LNCaP clone FGC (cell line): ENCODE measurements at regions not wholly inside any gene's neighbourhood (a gene's known extent, or its start where the extent isn't known, plus 50 kb on each side); places are given as distances from the start of the nearest gene placed in this dataset.
"Not testable (repeated sequence)": the region's sequence is repeated elsewhere in the genome, so short reads cannot be mapped to it uniquely, and the experiment has no call there.

ENCODE experiments used
- DNase-seq: peaks from one replicate; pipeline ENCODE4 v3.0.0-alpha.2; 2011; ENCODE audit warnings: low read depth
- H3K4me3 ChIP-seq: 2 replicates; pipeline ENCODE4 v1.5.1; 2011; ENCODE audit warnings: mild to moderate bottlenecking, low read depth, low read length, control low read depth
- CTCF ChIP-seq: IDR thresholded peaks from 2 replicates; pipeline ENCODE4 v1.5.1; 2012; ENCODE audit warnings: mild to moderate bottlenecking; ENCODE audit not compliant: control insufficient read depth, insufficient read depth; ENCODE audit errors: extremely low read depth

GRCh38 chr12:124150168-124150567 lies 144.7 kb upstream of the RFLNA start:
- DNase-seq: no peak
- no peak for TF ChIP-seq CTCF
- no peak overlapping the region for H3K4me3 ChIP-seq

GRCh38 chr12:124151583-124151982 lies 143.3 kb upstream of the RFLNA start:
- H3K4me3 ChIP-seq: no peak overlapping the region
- TF ChIP-seq CTCF: no peak
- DNase-seq: no peak

GRCh38 chr12:124152731-124153130 lies 142.2 kb upstream of the RFLNA start:
- TF ChIP-seq CTCF: no peak
- H3K4me3 ChIP-seq: no peak overlapping the region
- DNase-seq: no peak

GRCh38 chr12:124153392-124153791 lies 141.5 kb upstream of the RFLNA start:
- no peak for TF ChIP-seq CTCF
- H3K4me3 ChIP-seq: no peak overlapping the region
- DNase-seq: no peak

- TF ChIP-seq CTCF: no peak
- DNase-seq: no peak
- no peak overlapping the region for H3K4me3 ChIP-seq
Measured at GRCh38 chr12:124157406-124157805, 137.5 kb upstream of the RFLNA start.

- no peak for DNase-seq
- TF ChIP-seq CTCF: no peak
- H3K4me3 ChIP-seq: no peak overlapping the region
Measured at GRCh38 chr12:124159655-124160054, 135.2 kb upstream of the RFLNA start.

GRCh38 chr12:124160097-124160756 lies 134.7 kb upstream of the RFLNA start:
- H3K4me3 ChIP-seq: no peak overlapping the region
- no peak for DNase-seq
- no peak for TF ChIP-seq CTCF

GRCh38 chr12:124161402-124161801 lies 133.5 kb upstream of the RFLNA start:
- not testable (repeated sequence) for H3K4me3 ChIP-seq, DNase-seq
